ENCODE measurements at regions not wholly inside any gene's neighbourhood (a gene's known extent, or its start where the extent isn't known, plus 50 kb on each side); places are given as distances from the start of the nearest gene placed in this dataset.

- TF ChIP-seq CTCF (IDR thresholded peaks at IDR 0.05; ENCODE audit: borderline replicate concordance, insufficient read depth, low read depth, low read length): no peak
- no peak overlapping the region for H3K4me3 ChIP-seq (ENCODE audit: low read depth, low read length)
Measured at GRCh38 chr22:49100773-49101172, 726.9 kb downstream of the BRD1 start.

GRCh38 chr22:49100316-49100715 lies 727.4 kb downstream of the BRD1 start:
- no peak for TF ChIP-seq CTCF (IDR thresholded peaks at IDR 0.05; ENCODE audit: borderline replicate concordance, insufficient read depth, low read depth, low read length)
- H3K4me3 ChIP-seq (ENCODE audit: low read depth, low read length): no peak overlapping the region

GRCh38 chr22:49099496-49100124 lies 728.1 kb downstream of the BRD1 start:
- no peak overlapping the region for H3K4me3 ChIP-seq (ENCODE audit: low read depth, low read length)
- no peak for TF ChIP-seq CTCF (IDR thresholded peaks at IDR 0.05; ENCODE audit: borderline replicate concordance, insufficient read depth, low read depth, low read length)

GRCh38 chr22:49099089-49099488 lies 728.6 kb downstream of the BRD1 start:
- no peak for TF ChIP-seq CTCF (IDR thresholded peaks at IDR 0.05; ENCODE audit: borderline replicate concordance, insufficient read depth, low read depth, low read length)
- H3K4me3 ChIP-seq (ENCODE audit: low read depth, low read length): no peak overlapping the region

GRCh38 chr22:49097966-49098365 lies 729.7 kb downstream of the BRD1 start:
- no peak overlapping the region for H3K4me3 ChIP-seq (ENCODE audit: low read depth, low read length)
- no peak for TF ChIP-seq CTCF (IDR thresholded peaks at IDR 0.05; ENCODE audit: borderline replicate concordance, insufficient read depth, low read depth, low read length)

- TF ChIP-seq CTCF (IDR thresholded peaks at IDR 0.05; ENCODE audit: borderline replicate concordance, insufficient read depth, low read depth, low read length): no peak
- H3K4me3 ChIP-seq (ENCODE audit: low read depth, low read length): no peak overlapping the region
Measured at GRCh38 chr22:49097171-49097925, 730.3 kb downstream of the BRD1 start.

GRCh38 chr22:49096476-49096875 lies 731.2 kb downstream of the BRD1 start:
- no peak overlapping the region for H3K4me3 ChIP-seq (ENCODE audit: low read depth, low read length)
- no peak for TF ChIP-seq CTCF (IDR thresholded peaks at IDR 0.05; ENCODE audit: borderline replicate concordance, insufficient read depth, low read depth, low read length)
